ENCODE measurements at regions not wholly inside any gene's neighbourhood (a gene's known extent, or its start where the extent isn't known, plus 50 kb on each side); places are given as distances from the start of the nearest gene placed in this dataset.
A peak's percentile ranks its signal among the peaks of the same experiment; 100 is the strongest.

- TF ChIP-seq RAD21 (CRISPR knock-in tag; conservative IDR thresholded peaks at IDR 0.05 in 1 of 2, IDR thresholded peaks at IDR 0.05 in 1 of 2) (peak; percentile 33 to 45), ZBTB49 (CRISPR knock-in tag; IDR thresholded peaks at IDR 0.05; ENCODE audit: borderline replicate concordance) (no peak), SMAD4 (CRISPR knock-in tag; conservative IDR thresholded peaks at IDR 0.05) (no peak), CTCF (IDR thresholded peaks at IDR 0.05 in 2 of 3, conservative IDR thresholded peaks at IDR 0.05 in 1 of 3; ENCODE audit: insufficient read depth in 2 of 3, low read depth in 1 of 3, low read length in 3 of 3) (peak; percentile 23 to 38 (median 25); a peak in 4 of 6 replicates)
- WGBS (ENCODE audit: insufficient coverage, low coverage, missing lambda C conversion rate): 0% methylated on average over 5 of the region's 5 CpGs
- H3K27ac ChIP-seq (ENCODE audit: extremely low read depth, low read depth, low read length): no peak overlapping the region
- H3K36me3 ChIP-seq (ENCODE audit: control insufficient read depth, insufficient read depth, low read length): no peaks in the 10 kb centered on the region
- BruUV-seq (replicated peaks): no TSS peak
- H4K20me1 ChIP-seq (replicated peaks; ENCODE audit: control insufficient read depth, insufficient read depth, low read length): no peaks in the 10 kb centered on the region
- H2AFZ ChIP-seq (ENCODE audit: low read depth, low read length): no peak overlapping the region
- no peaks in the 10 kb centered on the region for H3K9me3 ChIP-seq (replicated peaks; ENCODE audit: control insufficient read depth, insufficient read depth, low read depth, low read length)
- ATAC-seq (peak; percentile 86), DNase-seq (ENCODE audit: extremely low read depth in 1 of 4, low spot score in 3 of 4) (peak; percentile 8 to 23 (median 10)), FAIRE-seq (no peak)
- no peaks in the 10 kb centered on the region for H3K9me1 ChIP-seq (ENCODE audit: control insufficient read depth, insufficient read depth, low read length)
- no peaks in the 10 kb centered on the region for H3K4me1 ChIP-seq (replicated peaks in 1 of 2; ENCODE audit: control insufficient read depth in 2 of 2, insufficient read depth in 2 of 2, low read length in 2 of 2)
- no peak overlapping the region for H3K4me3 ChIP-seq
- intact Hi-C loops (cut with micrococcal nuclease): no loop called here
- POLR2A ChIA-PET: no interaction called here
- no peaks in the 10 kb centered on the region for H3K79me2 ChIP-seq (ENCODE audit: control insufficient read depth, insufficient read depth, low read length)
- CTCF ChIA-PET (ENCODE audit: low intra/inter-chr PET ratio): no interaction called here
- H3K9ac ChIP-seq (ENCODE audit: insufficient read depth in 1 of 2, low read depth in 2 of 2, low read length in 2 of 2): no peak overlapping the region
- in situ Hi-C loops (cut with MboI): no loop called here
- no peaks in the 10 kb centered on the region for H3K27me3 ChIP-seq (ENCODE audit: control insufficient read depth in 2 of 2, insufficient read depth in 2 of 2, low read length in 2 of 2)
- H3K4me2 ChIP-seq (ENCODE audit: insufficient read depth, low read length): no peak overlapping the region
These were observed 726.0 kb upstream of the RAB6C start for GRCh38 chr2:129253461-129253812.
